HG02884 (cell line): ENCODE measurements at regions not wholly inside any gene's neighbourhood (a gene's known extent, or its start where the extent isn't known, plus 50 kb on each side); places are given as distances from the start of the nearest gene placed in this dataset.

Source experiments
- ATAC-seq: cut with Tn5 transposase; IDR thresholded peaks from one replicate; pipeline ENCODE4 v1.9.1; 2021; ENCODE audit warnings: mild to moderate bottlenecking, moderate library complexity; ENCODE audit not compliant: unreplicated experiment

GRCh38 chr4:22336822-22337221 is 179.0 kb downstream of the ADGRA3 start:
- no peak for ATAC-seq

GRCh38 chr4:22334155-22334554 is 181.7 kb downstream of the ADGRA3 start:
- no peak for ATAC-seq

- no peak for ATAC-seq
These were observed 191.4 kb downstream of the ADGRA3 start for GRCh38 chr4:22324422-22324821.

- ATAC-seq, result no peak
These were observed 192.2 kb downstream of the ADGRA3 start for GRCh38 chr4:22323691-22324090.

- ATAC-seq, result no peak
These were observed 192.9 kb downstream of the ADGRA3 start for GRCh38 chr4:22322996-22323395.

- no peak for ATAC-seq
These were observed 200.2 kb downstream of the ADGRA3 start for GRCh38 chr4:22315628-22316027.

- ATAC-seq, result no peak
These were observed 201.9 kb downstream of the ADGRA3 start for GRCh38 chr4:22313976-22314375.

GRCh38 chr4:22312113-22312512 is 203.8 kb downstream of the ADGRA3 start:
- ATAC-seq, result no peak

GRCh38 chr4:22301253-22301652 is 214.6 kb downstream of the ADGRA3 start:
- ATAC-seq, result no peak

- no peak for ATAC-seq
These were observed 216.2 kb downstream of the ADGRA3 start for GRCh38 chr4:22299678-22300077.

GRCh38 chr4:22287631-22288030 is 228.2 kb downstream of the ADGRA3 start:
- ATAC-seq, result no peak

- ATAC-seq, result no peak
These were observed 247.4 kb downstream of the ADGRA3 start for GRCh38 chr4:22268350-22269025.

GRCh38 chr4:22264261-22264660 is 251.6 kb downstream of the ADGRA3 start:
- no peak for ATAC-seq

- ATAC-seq, result no peak
These were observed 262.4 kb downstream of the ADGRA3 start for GRCh38 chr4:22253431-22253830.

GRCh38 chr4:22246847-22247246 is 269.0 kb downstream of the ADGRA3 start:
- no peak for ATAC-seq

GRCh38 chr4:22245294-22245693 is 270.6 kb downstream of the ADGRA3 start:
- no peak for ATAC-seq

GRCh38 chr4:22241415-22241814 is 274.5 kb downstream of the ADGRA3 start:
- no peak for ATAC-seq

- ATAC-seq, result no peak
These were observed 275.1 kb downstream of the ADGRA3 start for GRCh38 chr4:22240814-22241213.

GRCh38 chr4:22238742-22239141 is 277.1 kb downstream of the ADGRA3 start:
- no peak for ATAC-seq

- ATAC-seq, result no peak
These were observed 277.9 kb downstream of the ADGRA3 start for GRCh38 chr4:22237846-22238494.

GRCh38 chr4:22237155-22237751 is 278.6 kb downstream of the ADGRA3 start:
- no peak for ATAC-seq

GRCh38 chr4:22235698-22236097 is 280.2 kb downstream of the ADGRA3 start:
- no peak for ATAC-seq
